H9 (cell line): ENCODE measurements at regions not wholly inside any gene's neighbourhood (a gene's known extent, or its start where the extent isn't known, plus 50 kb on each side); places are given as distances from the start of the nearest gene placed in this dataset.

Experiments
- DNase-seq: peaks from one replicate; pipeline ENCODE4 v3.0.0-alpha.2; 2017
- H2AFZ ChIP-seq: one replicate; pipeline ENCODE4 v1.6.1; 2013; ENCODE audit warnings: mild to moderate bottlenecking, low read length, control low read depth, moderate library complexity
- H2AK5ac ChIP-seq: 2 replicates; pipeline ENCODE4 v1.6.1; 2013; ENCODE audit warnings: low read length, control low read depth, mixed read lengths; ENCODE audit not compliant: insufficient read length
- H2BK120ac ChIP-seq: one replicate; pipeline ENCODE4 v1.6.1; 2013; ENCODE audit warnings: low read depth, mild to moderate bottlenecking, low read length, control low read depth, inconsistent platforms; ENCODE audit not compliant: poor library complexity, severe bottlenecking
- H2BK12ac ChIP-seq: 2 replicates; pipeline ENCODE4 v1.6.1; 2013; ENCODE audit warnings: low read length, control low read depth, mixed read lengths, low read depth; ENCODE audit not compliant: insufficient read length
- H2BK15ac ChIP-seq: 2 replicates; pipeline ENCODE4 v1.6.1; 2013; ENCODE audit warnings: low read depth, low read length, control low read depth
- H2BK20ac ChIP-seq: one replicate; pipeline ENCODE4 v1.6.1; 2013; ENCODE audit warnings: low read depth, mild to moderate bottlenecking, low read length, control low read depth, inconsistent platforms; ENCODE audit not compliant: poor library complexity, severe bottlenecking
- H2BK5ac ChIP-seq: 2 replicates; pipeline ENCODE4 v1.6.1; 2013; ENCODE audit warnings: low read length, control low read depth, mixed read lengths; ENCODE audit not compliant: insufficient read length
- H3K14ac ChIP-seq: 2 replicates; pipeline ENCODE4 v1.6.1; 2013; ENCODE audit warnings: low read length, control low read depth; ENCODE audit not compliant: insufficient read depth
- H3K18ac ChIP-seq: 2 replicates; pipeline ENCODE4 v1.6.1; 2013; ENCODE audit warnings: low read depth, mild to moderate bottlenecking, mixed read lengths, low read length, control low read depth; ENCODE audit not compliant: insufficient read length
- H3K23ac ChIP-seq: 2 replicates; pipeline ENCODE4 v1.6.1; 2013; ENCODE audit warnings: low read length, control low read depth, mixed read lengths, low read depth; ENCODE audit not compliant: insufficient read length
- H3K23me2 ChIP-seq: 2 replicates; pipeline ENCODE4 v1.6.1; 2013; ENCODE audit warnings: low read depth, mild to moderate bottlenecking, mixed read lengths, low read length, control low read depth; ENCODE audit not compliant: insufficient read length, poor library complexity, severe bottlenecking
- H3K27ac ChIP-seq: 2 replicates; pipeline ENCODE4 v1.5.1; 2013; ENCODE audit warnings: low read length, control low read depth, mixed read lengths, low read depth; ENCODE audit not compliant: insufficient read length
- H3K27me3 ChIP-seq: 2 replicates; pipeline ENCODE4 v1.6.1; 2013; ENCODE audit warnings: low read length, control low read depth, inconsistent platforms; ENCODE audit not compliant: insufficient read depth
- H3K4ac ChIP-seq: 2 replicates; pipeline ENCODE4 v1.6.1; 2013; ENCODE audit warnings: low read depth, mild to moderate bottlenecking, control low read depth, inconsistent platforms, low read length, moderate library complexity
- H3K4me1 ChIP-seq: 2 replicates; pipeline ENCODE4 v1.6.1; 2013; ENCODE audit warnings: low read length, control low read depth, inconsistent platforms; ENCODE audit not compliant: insufficient read depth
- H3K4me2 ChIP-seq: 2 replicates; pipeline ENCODE4 v1.6.1; 2013; ENCODE audit warnings: low read length, control low read depth, mixed read lengths; ENCODE audit not compliant: insufficient read length, insufficient read depth
- H3K56ac ChIP-seq: 2 replicates; pipeline ENCODE4 v1.6.1; 2013; ENCODE audit warnings: low read depth, mild to moderate bottlenecking, mixed read lengths, low read length, control low read depth; ENCODE audit not compliant: insufficient read length
- H3K79me1 ChIP-seq: 2 replicates; pipeline ENCODE4 v1.6.1; 2013; ENCODE audit warnings: low read depth, mild to moderate bottlenecking, moderate library complexity, low read length, control low read depth, inconsistent platforms; ENCODE audit not compliant: insufficient read depth, poor library complexity, severe bottlenecking
- H3K79me2 ChIP-seq: 2 replicates; pipeline ENCODE4 v1.6.1; 2013; ENCODE audit warnings: low read length, control low read depth, inconsistent platforms; ENCODE audit not compliant: insufficient read depth
- H3K9ac ChIP-seq: 2 replicates; pipeline ENCODE4 v1.6.1; 2013; ENCODE audit warnings: low read length, control low read depth, mixed read lengths; ENCODE audit not compliant: insufficient read length; ENCODE audit errors: extremely low read depth
- H3K9me3 ChIP-seq: one replicate; pipeline ENCODE4 v1.6.1; 2013; ENCODE audit warnings: low read depth, low read length, inconsistent platforms; ENCODE audit not compliant: control insufficient read depth
- H3T11ph ChIP-seq: one replicate; pipeline ENCODE4 v1.6.1; 2013; ENCODE audit warnings: mild to moderate bottlenecking, low read length, control low read depth, inconsistent platforms
- H4K20me1 ChIP-seq: one replicate; pipeline ENCODE4 v1.6.1; 2013; ENCODE audit not compliant: control insufficient read depth, insufficient read length, insufficient read depth
- H4K5ac ChIP-seq: 2 replicates; pipeline ENCODE4 v1.6.1; 2013; ENCODE audit warnings: low read depth, mild to moderate bottlenecking, mixed read lengths, low read length, control low read depth; ENCODE audit not compliant: insufficient read length
- H4K8ac ChIP-seq: replicated peaks from 2 replicates; pipeline ENCODE4 v1.6.1; 2013; ENCODE audit warnings: low read length, control low read depth, mixed read lengths, low read depth; ENCODE audit not compliant: insufficient read length
- H4K91ac ChIP-seq: 2 replicates; pipeline ENCODE4 v1.6.1; 2013; ENCODE audit warnings: low read depth, mild to moderate bottlenecking, moderate library complexity, mixed read lengths, low read length, control low read depth; ENCODE audit not compliant: insufficient read length
- H3K27ac Mint-ChIP-seq, 3 experiments: 2 replicates in 2 of 3; 3 replicates in 1 of 3; pipeline ENCODE4 v1.8.0; 2020 to 2021; ENCODE audit warnings: mixed read lengths in 3 of 3, mild to moderate bottlenecking in 1 of 3, moderate library complexity in 1 of 3
- H3K27me3 Mint-ChIP-seq: 2 replicates; pipeline ENCODE4 v1.8.0; 2021; ENCODE audit warnings: low read depth, mild to moderate bottlenecking, moderate library complexity, mixed read lengths
- H3K36me3 Mint-ChIP-seq, 3 experiments: 2 replicates in 2 of 3; 3 replicates in 1 of 3; pipeline ENCODE4 v1.8.0; 2020 to 2021; ENCODE audit warnings: low read depth in 3 of 3, mixed read lengths in 3 of 3; ENCODE audit not compliant: insufficient read depth in 1 of 3
- H3K4me1 Mint-ChIP-seq, 2 experiments: 2 replicates each; pipeline ENCODE4 v1.8.0; 2020; ENCODE audit warnings: mixed read lengths in 2 of 2
- H3K4me3 Mint-ChIP-seq, 2 experiments: 2 replicates in 1 of 2; 3 replicates in 1 of 2; pipeline ENCODE4 v1.8.0; 2020 to 2021; ENCODE audit warnings: mild to moderate bottlenecking in 2 of 2, mixed read lengths in 2 of 2, moderate library complexity in 1 of 2
- H3K9me3 Mint-ChIP-seq, 2 experiments: 2 replicates in 1 of 2; 3 replicates in 1 of 2; pipeline ENCODE4 v1.8.0; 2020; ENCODE audit warnings: mild to moderate bottlenecking in 2 of 2, mixed read lengths in 2 of 2, moderate library complexity in 1 of 2
- CTCF ChIP-seq: fragments of 200-600 bp; sonication (generic); conservative IDR thresholded peaks from 3 replicates; pipeline ENCODE4 v1.8.0; 2021; ENCODE audit warnings: antibody characterized with exemption, mild to moderate bottlenecking
- WGBS: extraction: QIAGEN DNeasy Blood & Tissue Kit; methylation state at CpG from one replicate; pipeline ENCODE4 v1.1.7; 2013; ENCODE audit warnings: missing lambda C conversion rate, low lambda C conversion rate, mixed read lengths; ENCODE audit not compliant: insufficient read length; ENCODE audit errors: extremely low coverage; 5-methylcytosine and 5-hydroxymethylcytosine counted together

- Mint-ChIP-seq H3K9me3 (no peaks in the 10 kb centered on the region; a peak in 1 of 5 replicates), H3K36me3 (no peaks in the 10 kb centered on the region; a peak in 2 of 7 replicates), H3K27ac (no peak overlapping the region), H3K4me1 (peaks cover 14 to 16% of the 10 kb centered on the region in 2 experiments), H3K4me3 (no peak overlapping the region), H3K27me3 (peaks cover 2% of the 10 kb centered on the region; the same call in 1 of the 2 replicates)
- Histone ChIP-seq H3K14ac (no peak overlapping the region), H2AFZ (no peak overlapping the region), H3K23me2 (no peaks in the 10 kb centered on the region), H2BK12ac (no peak overlapping the region), H3K18ac (no peak overlapping the region), H2BK120ac (no peak overlapping the region), H3K23ac (no peak overlapping the region), H3K9ac (no peak overlapping the region), H2BK20ac (no peak overlapping the region), H4K8ac (no peak overlapping the region), H2AK5ac (no peak overlapping the region), H3T11ph (no peak overlapping the region), H4K5ac (no peak overlapping the region), H3K79me1 (no peaks in the 10 kb centered on the region), H3K79me2 (no peaks in the 10 kb centered on the region), H4K20me1 (no peaks in the 10 kb centered on the region), H3K4me2 (no peak overlapping the region), H3K9me3 (no peaks in the 10 kb centered on the region), H3K4ac (no peak overlapping the region), H3K27ac (no peak overlapping the region), H2BK15ac (no peak overlapping the region), H2BK5ac (no peak overlapping the region), H3K27me3 (no peaks in the 10 kb centered on the region), H3K56ac (no peak overlapping the region), H3K4me1 (no peaks in the 10 kb centered on the region), H4K91ac (no peak overlapping the region)
- no peak for DNase-seq
- no CpG with 5 or more reads among the region's 1 CpG for WGBS
- no peak for TF ChIP-seq CTCF
Observed at GRCh38 chr14:97943619-97944018, 1146.4 kb downstream of the VRK1 start.
